HEK293 (cell line): ENCODE measurements at regions not wholly inside any gene's neighbourhood (a gene's known extent, or its start where the extent isn't known, plus 50 kb on each side); places are given as distances from the start of the nearest gene placed in this dataset.

Experiments
- CTCF ChIA-PET: fragments of 350-600 bp; formaldehyde crosslinking; extraction: SDS; loops from one replicate; lab custom pipeline; 2021; ENCODE audit warnings: antibody characterized with exemption; lab: Yijun Ruan, JAX
- POLR2A ChIA-PET: fragments of 300-600 bp; formaldehyde crosslinking; extraction: SDS; loops from one replicate; lab custom pipeline; 2020; ENCODE audit warnings: antibody characterized with exemption, inconsistent platforms; lab: Yijun Ruan, JAX
- H3K27ac ChIP-seq: fragments of 200-500 bp; sonication (Bioruptor generic); 2 replicates; pipeline ENCODE4 v1.5.1; 2014; ENCODE audit warnings: low read depth, low read length, control low read depth, inconsistent platforms; ENCODE audit errors: extremely low read depth
- H3K36me3 ChIP-seq, 2 experiments: fragments of 200-500 bp in 1 of 2; sonication (Bioruptor generic) in 1 of 2; 1 replicate in 1 of 2; 2 replicates in 1 of 2; pipeline ENCODE4 v1.5.1; 2014 to 2017; ENCODE audit warnings: inconsistent platforms in 2 of 2, low read length in 2 of 2; ENCODE audit not compliant: control insufficient read depth in 2 of 2, insufficient read depth in 1 of 2
- H3K4me1 ChIP-seq: fragments of 200-500 bp; sonication (Bioruptor generic); 2 replicates; pipeline ENCODE4 v1.5.1; 2014; ENCODE audit warnings: mild to moderate bottlenecking, low read length, inconsistent platforms; ENCODE audit not compliant: control insufficient read depth, insufficient read depth
- H3K4me3 ChIP-seq: 2 replicates; pipeline ENCODE4 v1.5.1; 2011; ENCODE audit warnings: low read depth, mild to moderate bottlenecking, control low read depth, low read length, moderate library complexity
- H3K9me3 ChIP-seq: fragments of 200-500 bp; sonication (Bioruptor generic); 2 replicates; pipeline ENCODE4 v1.5.1; 2014; ENCODE audit warnings: low read depth, low read length, inconsistent platforms; ENCODE audit not compliant: control insufficient read depth, insufficient read depth
- MYNN ChIP-seq: fragments of 450-650 bp; formaldehyde crosslinking; IDR thresholded peaks from 2 replicates; pipeline ENCODE4 v1.5.1; 2016; ENCODE audit warnings: missing biosample characterization, missing genetic modification characterization, borderline replicate concordance
- REPIN1 ChIP-seq: fragments of 450-650 bp; formaldehyde crosslinking; IDR thresholded peaks from 2 replicates; pipeline ENCODE4 v1.5.1; 2017; ENCODE audit warnings: missing biosample characterization, missing genetic modification characterization, low read depth
- ZNF214 ChIP-seq: fragments of 450-650 bp; formaldehyde crosslinking; IDR thresholded peaks from 2 replicates; pipeline ENCODE4 v1.5.1; 2017; ENCODE audit warnings: missing biosample characterization, mild to moderate bottlenecking, missing genetic modification characterization, borderline replicate concordance
- ZNF274 ChIP-seq, 2 experiments: fragments of 200-500 bp in 1 of 2; fragments of 450-650 bp in 1 of 2; sonication (Bioruptor generic) in 1 of 2; formaldehyde crosslinking in 1 of 2; IDR thresholded peaks; 2 replicates each; pipeline versions ENCODE4 v1.5.1 to v1.6.1; 2014 to 2016; ENCODE audit warnings: borderline replicate concordance in 1 of 2, inconsistent platforms in 1 of 2, low read length in 1 of 2, missing biosample characterization in 1 of 2, missing genetic modification characterization in 1 of 2
- ZNF549 ChIP-seq: fragments of 450-650 bp; IDR thresholded peaks from 2 replicates; pipeline ENCODE4 v1.5.1; 2018; ENCODE audit warnings: missing biosample characterization, missing genetic modification characterization, mild to moderate bottlenecking, inconsistent platforms, moderate library complexity
- ZNF600 ChIP-seq: fragments of 450-650 bp; formaldehyde crosslinking; IDR thresholded peaks from 2 replicates; pipeline ENCODE4 v1.5.1; 2016; ENCODE audit warnings: missing biosample characterization, missing genetic modification characterization
- ZNF626 ChIP-seq: fragments of 450-650 bp; sonication (Bioruptor Pico); formaldehyde crosslinking; IDR thresholded peaks from 2 replicates; pipeline ENCODE4 v1.5.1; 2018; ENCODE audit warnings: missing biosample characterization, missing genetic modification characterization, inconsistent platforms
- ZNF677 ChIP-seq: fragments of 450-650 bp; IDR thresholded peaks from 2 replicates; pipeline ENCODE4 v1.5.0; 2018; ENCODE audit warnings: missing biosample characterization, mild to moderate bottlenecking, missing genetic modification characterization, moderate library complexity
- ZNF776 ChIP-seq: fragments of 450-650 bp; formaldehyde crosslinking; IDR thresholded peaks from 2 replicates; pipeline ENCODE4 v1.5.0; 2017; ENCODE audit warnings: missing biosample characterization, missing genetic modification characterization, borderline replicate concordance
- ZNF785 ChIP-seq: fragments of 450-650 bp; formaldehyde crosslinking; IDR thresholded peaks from 2 replicates; pipeline ENCODE4 v1.5.1; 2016; ENCODE audit warnings: missing biosample characterization, missing genetic modification characterization
- ZNF791 ChIP-seq: fragments of 450-650 bp; formaldehyde crosslinking; IDR thresholded peaks from 2 replicates; pipeline ENCODE4 v1.5.1; 2016; ENCODE audit warnings: missing biosample characterization, missing genetic modification characterization
- ZNF792 ChIP-seq: fragments of 450-650 bp; formaldehyde crosslinking; IDR thresholded peaks from 2 replicates; pipeline ENCODE4 v1.5.1; 2016; ENCODE audit warnings: missing biosample characterization, missing genetic modification characterization
- TF ChIP-seq, protein P1 (sequence below): fragments of 450-650 bp; formaldehyde crosslinking; IDR thresholded peaks from 2 replicates; pipeline ENCODE4 v1.5.1; 2016; ENCODE audit warnings: missing biosample characterization, missing genetic modification characterization
- TF ChIP-seq, protein P2 (sequence below): fragments of 450-650 bp; formaldehyde crosslinking; IDR thresholded peaks from 2 replicates; pipeline ENCODE4 v1.5.0; 2017; ENCODE audit warnings: missing biosample characterization, missing genetic modification characterization, borderline replicate concordance
- TF ChIP-seq, protein P3 (sequence below): fragments of 450-650 bp; formaldehyde crosslinking; IDR thresholded peaks from 2 replicates; pipeline ENCODE4 v1.5.1; 2016; ENCODE audit warnings: missing biosample characterization, missing genetic modification characterization
- TF ChIP-seq, protein P4 (sequence below): fragments of 450-650 bp; formaldehyde crosslinking; IDR thresholded peaks from 2 replicates; pipeline ENCODE4 v1.5.1; 2016; ENCODE audit warnings: missing biosample characterization, missing genetic modification characterization, borderline replicate concordance
- TF ChIP-seq, protein P5 (sequence below): fragments of 450-650 bp; formaldehyde crosslinking; IDR thresholded peaks from 2 replicates; pipeline ENCODE4 v1.5.1; 2016; ENCODE audit warnings: missing biosample characterization, missing genetic modification characterization
- TF ChIP-seq, protein P6 (sequence below): fragments of 450-650 bp; formaldehyde crosslinking; IDR thresholded peaks from 2 replicates; pipeline ENCODE4 v1.5.1; 2017; ENCODE audit warnings: missing biosample characterization, missing genetic modification characterization
- TF ChIP-seq, protein P7 (sequence below): fragments of 450-650 bp; formaldehyde crosslinking; IDR thresholded peaks from 2 replicates; pipeline ENCODE4 v1.5.1; 2016; ENCODE audit warnings: missing biosample characterization, missing genetic modification characterization
- TF ChIP-seq, protein P8 (sequence below): fragments of 450-650 bp; formaldehyde crosslinking; IDR thresholded peaks from 2 replicates; pipeline ENCODE4 v1.5.1; 2016; ENCODE audit warnings: missing biosample characterization, missing genetic modification characterization, borderline replicate concordance

DNA sequence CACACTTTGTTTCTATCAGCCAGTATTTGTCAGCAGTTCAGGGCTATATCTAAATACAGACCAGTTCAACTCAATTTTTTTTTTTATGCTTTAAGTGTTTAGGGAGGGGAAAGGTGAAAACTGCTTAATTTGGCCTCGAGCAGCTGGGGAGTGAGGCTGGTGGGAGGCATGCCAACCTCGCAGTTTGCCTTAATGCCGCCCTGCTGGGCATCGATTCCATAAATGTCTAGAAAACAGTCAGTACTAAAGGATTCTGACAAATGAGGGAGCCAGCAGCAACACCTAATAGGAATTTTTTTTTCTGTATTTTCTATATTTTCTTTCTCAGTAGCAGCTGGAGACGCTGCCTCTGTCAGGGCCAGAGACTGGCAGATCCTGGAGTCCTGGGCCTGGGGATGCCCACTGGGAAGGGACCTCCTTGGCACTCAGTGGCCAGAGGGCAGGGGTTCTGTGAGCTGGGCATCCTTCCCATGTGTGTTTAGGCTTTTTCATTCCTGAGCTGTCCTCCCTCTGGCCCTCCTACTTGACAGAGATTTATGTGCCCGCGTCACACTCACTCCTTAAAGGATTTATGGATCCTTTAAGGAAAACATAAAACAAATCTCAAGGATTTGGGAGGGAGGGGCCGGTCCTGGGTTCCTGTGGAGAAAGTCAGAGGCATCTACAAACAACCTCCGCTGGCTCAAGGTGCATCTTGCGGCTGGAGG, 117.8 kb downstream of the WNT5A start:
- no peak overlapping the region for H3K4me3 ChIP-seq
- TF ChIP-seq, protein P1, sequence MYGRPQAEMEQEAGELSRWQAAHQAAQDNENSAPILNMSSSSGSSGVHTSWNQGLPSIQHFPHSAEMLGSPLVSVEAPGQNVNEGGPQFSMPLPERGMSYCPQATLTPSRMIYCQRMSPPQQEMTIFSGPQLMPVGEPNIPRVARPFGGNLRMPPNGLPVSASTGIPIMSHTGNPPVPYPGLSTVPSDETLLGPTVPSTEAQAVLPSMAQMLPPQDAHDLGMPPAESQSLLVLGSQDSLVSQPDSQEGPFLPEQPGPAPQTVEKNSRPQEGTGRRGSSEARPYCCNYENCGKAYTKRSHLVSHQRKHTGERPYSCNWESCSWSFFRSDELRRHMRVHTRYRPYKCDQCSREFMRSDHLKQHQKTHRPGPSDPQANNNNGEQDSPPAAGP, result no peak
- TF ChIP-seq ZNF626, result no peak
- TF ChIP-seq ZNF792 (tag by site-specific recombination), result no peak
- no peak for TF ChIP-seq ZNF791 (tag by site-specific recombination)
- TF ChIP-seq ZNF214 (tag by site-specific recombination), result no peak
- TF ChIP-seq MYNN (tag by site-specific recombination), result no peak
- TF ChIP-seq ZNF600 (tag by site-specific recombination), result no peak
- no peak for TF ChIP-seq ZNF776 (tag by site-specific recombination)
- no peak for TF ChIP-seq ZNF549
- TF ChIP-seq ZNF785 (tag by site-specific recombination), result no peak
- no peak for TF ChIP-seq ZNF677 (tag by site-specific recombination)
- TF ChIP-seq, protein P2, sequence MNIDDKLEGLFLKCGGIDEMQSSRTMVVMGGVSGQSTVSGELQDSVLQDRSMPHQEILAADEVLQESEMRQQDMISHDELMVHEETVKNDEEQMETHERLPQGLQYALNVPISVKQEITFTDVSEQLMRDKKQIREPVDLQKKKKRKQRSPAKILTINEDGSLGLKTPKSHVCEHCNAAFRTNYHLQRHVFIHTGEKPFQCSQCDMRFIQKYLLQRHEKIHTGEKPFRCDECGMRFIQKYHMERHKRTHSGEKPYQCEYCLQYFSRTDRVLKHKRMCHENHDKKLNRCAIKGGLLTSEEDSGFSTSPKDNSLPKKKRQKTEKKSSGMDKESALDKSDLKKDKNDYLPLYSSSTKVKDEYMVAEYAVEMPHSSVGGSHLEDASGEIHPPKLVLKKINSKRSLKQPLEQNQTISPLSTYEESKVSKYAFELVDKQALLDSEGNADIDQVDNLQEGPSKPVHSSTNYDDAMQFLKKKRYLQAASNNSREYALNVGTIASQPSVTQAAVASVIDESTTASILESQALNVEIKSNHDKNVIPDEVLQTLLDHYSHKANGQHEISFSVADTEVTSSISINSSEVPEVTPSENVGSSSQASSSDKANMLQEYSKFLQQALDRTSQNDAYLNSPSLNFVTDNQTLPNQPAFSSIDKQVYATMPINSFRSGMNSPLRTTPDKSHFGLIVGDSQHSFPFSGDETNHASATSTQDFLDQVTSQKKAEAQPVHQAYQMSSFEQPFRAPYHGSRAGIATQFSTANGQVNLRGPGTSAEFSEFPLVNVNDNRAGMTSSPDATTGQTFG (tag by site-specific recombination), result no peak
- TF ChIP-seq, protein P3, sequence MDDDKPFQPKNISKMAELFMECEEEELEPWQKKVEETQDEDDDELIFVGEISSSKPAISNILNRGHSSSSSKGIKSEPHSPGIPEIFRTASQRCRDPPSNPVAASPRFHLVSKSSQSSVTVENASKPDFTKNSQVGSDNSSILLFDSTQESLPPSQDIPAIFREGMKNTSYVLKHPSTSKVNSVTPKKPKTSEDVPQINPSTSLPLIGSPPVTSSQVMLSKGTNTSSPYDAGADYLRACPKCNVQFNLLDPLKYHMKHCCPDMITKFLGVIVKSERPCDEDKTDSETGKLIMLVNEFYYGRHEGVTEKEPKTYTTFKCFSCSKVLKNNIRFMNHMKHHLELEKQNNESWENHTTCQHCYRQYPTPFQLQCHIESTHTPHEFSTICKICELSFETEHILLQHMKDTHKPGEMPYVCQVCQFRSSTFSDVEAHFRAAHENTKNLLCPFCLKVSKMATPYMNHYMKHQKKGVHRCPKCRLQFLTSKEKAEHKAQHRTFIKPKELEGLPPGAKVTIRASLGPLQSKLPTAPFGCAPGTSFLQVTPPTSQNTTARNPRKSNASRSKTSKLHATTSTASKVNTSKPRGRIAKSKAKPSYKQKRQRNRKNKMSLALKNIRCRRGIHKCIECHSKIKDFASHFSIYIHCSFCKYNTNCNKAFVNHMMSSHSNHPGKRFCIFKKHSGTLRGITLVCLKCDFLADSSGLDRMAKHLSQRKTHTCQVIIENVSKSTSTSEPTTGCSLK, result no peak
- TF ChIP-seq, protein P4, sequence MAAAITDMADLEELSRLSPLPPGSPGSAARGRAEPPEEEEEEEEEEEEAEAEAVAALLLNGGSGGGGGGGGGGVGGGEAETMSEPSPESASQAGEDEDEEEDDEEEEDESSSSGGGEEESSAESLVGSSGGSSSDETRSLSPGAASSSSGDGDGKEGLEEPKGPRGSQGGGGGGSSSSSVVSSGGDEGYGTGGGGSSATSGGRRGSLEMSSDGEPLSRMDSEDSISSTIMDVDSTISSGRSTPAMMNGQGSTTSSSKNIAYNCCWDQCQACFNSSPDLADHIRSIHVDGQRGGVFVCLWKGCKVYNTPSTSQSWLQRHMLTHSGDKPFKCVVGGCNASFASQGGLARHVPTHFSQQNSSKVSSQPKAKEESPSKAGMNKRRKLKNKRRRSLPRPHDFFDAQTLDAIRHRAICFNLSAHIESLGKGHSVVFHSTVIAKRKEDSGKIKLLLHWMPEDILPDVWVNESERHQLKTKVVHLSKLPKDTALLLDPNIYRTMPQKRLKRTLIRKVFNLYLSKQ (tag by site-specific recombination), result no peak
- TF ChIP-seq, protein P5, sequence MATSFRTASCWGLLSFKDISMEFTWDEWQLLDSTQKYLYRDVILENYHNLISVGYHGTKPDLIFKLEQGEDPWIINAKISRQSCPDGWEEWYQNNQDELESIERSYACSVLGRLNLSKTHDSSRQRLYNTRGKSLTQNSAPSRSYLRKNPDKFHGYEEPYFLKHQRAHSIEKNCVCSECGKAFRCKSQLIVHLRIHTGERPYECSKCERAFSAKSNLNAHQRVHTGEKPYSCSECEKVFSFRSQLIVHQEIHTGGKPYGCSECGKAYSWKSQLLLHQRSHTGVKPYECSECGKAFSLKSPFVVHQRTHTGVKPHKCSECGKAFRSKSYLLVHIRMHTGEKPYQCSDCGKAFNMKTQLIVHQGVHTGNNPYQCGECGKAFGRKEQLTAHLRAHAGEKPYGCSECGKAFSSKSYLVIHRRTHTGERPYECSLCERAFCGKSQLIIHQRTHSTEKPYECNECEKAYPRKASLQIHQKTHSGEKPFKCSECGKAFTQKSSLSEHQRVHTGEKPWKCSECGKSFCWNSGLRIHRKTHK (tag by site-specific recombination), result no peak
- TF ChIP-seq, protein P6, sequence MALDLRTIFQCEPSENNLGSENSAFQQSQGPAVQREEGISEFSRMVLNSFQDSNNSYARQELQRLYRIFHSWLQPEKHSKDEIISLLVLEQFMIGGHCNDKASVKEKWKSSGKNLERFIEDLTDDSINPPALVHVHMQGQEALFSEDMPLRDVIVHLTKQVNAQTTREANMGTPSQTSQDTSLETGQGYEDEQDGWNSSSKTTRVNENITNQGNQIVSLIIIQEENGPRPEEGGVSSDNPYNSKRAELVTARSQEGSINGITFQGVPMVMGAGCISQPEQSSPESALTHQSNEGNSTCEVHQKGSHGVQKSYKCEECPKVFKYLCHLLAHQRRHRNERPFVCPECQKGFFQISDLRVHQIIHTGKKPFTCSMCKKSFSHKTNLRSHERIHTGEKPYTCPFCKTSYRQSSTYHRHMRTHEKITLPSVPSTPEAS (tag by site-specific recombination), result no peak
- TF ChIP-seq, protein P7, sequence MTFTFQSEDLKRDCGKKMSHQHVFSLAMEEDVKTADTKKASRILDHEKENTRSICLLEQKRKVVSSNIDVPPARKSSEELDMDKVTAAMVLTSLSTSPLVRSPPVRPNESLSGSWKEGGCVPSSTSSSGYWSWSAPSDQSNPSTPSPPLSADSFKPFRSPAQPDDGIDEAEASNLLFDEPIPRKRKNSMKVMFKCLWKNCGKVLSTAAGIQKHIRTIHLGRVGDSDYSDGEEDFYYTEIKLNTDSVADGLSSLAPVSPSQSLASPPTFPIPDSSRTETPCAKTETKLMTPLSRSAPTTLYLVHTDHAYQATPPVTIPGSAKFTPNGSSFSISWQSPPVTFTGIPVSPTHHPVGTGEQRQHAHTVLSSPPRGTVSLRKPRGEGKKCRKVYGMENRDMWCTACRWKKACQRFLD, result no peak
- TF ChIP-seq ZNF274 (IDR thresholded peaks at IDR 0.05; ENCODE audit: low read length), result no peak
- no peak for TF ChIP-seq ZNF274 (tag by site-specific recombination; IDR thresholded peaks at IDR 0.05; ENCODE audit: borderline replicate concordance)
- no peak for TF ChIP-seq REPIN1 (tag by site-specific recombination)
- TF ChIP-seq, protein P8, sequence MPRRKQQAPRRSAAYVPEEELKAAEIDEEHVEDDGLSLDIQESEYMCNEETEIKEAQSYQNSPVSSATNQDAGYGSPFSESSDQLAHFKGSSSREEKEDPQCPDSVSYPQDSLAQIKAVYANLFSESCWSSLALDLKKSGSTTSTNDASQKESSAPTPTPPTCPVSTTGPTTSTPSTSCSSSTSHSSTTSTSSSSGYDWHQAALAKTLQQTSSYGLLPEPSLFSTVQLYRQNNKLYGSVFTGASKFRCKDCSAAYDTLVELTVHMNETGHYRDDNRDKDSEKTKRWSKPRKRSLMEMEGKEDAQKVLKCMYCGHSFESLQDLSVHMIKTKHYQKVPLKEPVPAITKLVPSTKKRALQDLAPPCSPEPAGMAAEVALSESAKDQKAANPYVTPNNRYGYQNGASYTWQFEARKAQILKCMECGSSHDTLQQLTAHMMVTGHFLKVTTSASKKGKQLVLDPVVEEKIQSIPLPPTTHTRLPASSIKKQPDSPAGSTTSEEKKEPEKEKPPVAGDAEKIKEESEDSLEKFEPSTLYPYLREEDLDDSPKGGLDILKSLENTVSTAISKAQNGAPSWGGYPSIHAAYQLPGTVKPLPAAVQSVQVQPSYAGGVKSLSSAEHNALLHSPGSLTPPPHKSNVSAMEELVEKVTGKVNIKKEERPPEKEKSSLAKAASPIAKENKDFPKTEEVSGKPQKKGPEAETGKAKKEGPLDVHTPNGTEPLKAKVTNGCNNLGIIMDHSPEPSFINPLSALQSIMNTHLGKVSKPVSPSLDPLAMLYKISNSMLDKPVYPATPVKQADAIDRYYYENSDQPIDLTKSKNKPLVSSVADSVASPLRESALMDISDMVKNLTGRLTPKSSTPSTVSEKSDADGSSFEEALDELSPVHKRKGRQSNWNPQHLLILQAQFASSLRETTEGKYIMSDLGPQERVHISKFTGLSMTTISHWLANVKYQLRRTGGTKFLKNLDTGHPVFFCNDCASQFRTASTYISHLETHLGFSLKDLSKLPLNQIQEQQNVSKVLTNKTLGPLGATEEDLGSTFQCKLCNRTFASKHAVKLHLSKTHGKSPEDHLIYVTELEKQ (tag by site-specific recombination), result no peak
- ChIA-PET POLR2A (no interaction called here), CTCF (no interaction called here)
- H3K4me1 ChIP-seq, result no peaks in the 10 kb centered on the region
- H3K36me3 ChIP-seq, result no peaks in the 10 kb centered on the region
- no peak overlapping the region for H3K27ac ChIP-seq
- H3K9me3 ChIP-seq, result no peaks in the 10 kb centered on the region
